Endodermal cell (in vitro differentiated cells): ENCODE measurements at regions not wholly inside any gene's neighbourhood (a gene's known extent, or its start where the extent isn't known, plus 50 kb on each side); places are given as distances from the start of the nearest gene placed in this dataset.

Experiments used
- DNase-seq: peaks from one replicate; pipeline ENCODE4 v3.0.0-alpha.2; 2017
- H3K27ac ChIP-seq: 2 replicates; pipeline ENCODE4 v1.5.1; 2013; ENCODE audit warnings: mild to moderate bottlenecking, low read depth, low read length, moderate library complexity
- H3K27me3 ChIP-seq: 2 replicates; pipeline ENCODE4 v1.6.1; 2013; ENCODE audit warnings: mild to moderate bottlenecking, low read length, moderate library complexity; ENCODE audit not compliant: insufficient read depth, control insufficient read depth, poor library complexity, severe bottlenecking
- H3K36me3 ChIP-seq: 2 replicates; pipeline ENCODE4 v1.7.0; 2013; ENCODE audit warnings: mild to moderate bottlenecking, low read length, moderate library complexity; ENCODE audit not compliant: control insufficient read depth, insufficient read depth
- H3K4me1 ChIP-seq: one replicate; pipeline ENCODE4 v1.7.0; 2013; ENCODE audit warnings: low read length; ENCODE audit not compliant: control insufficient read depth, insufficient read depth
- H3K4me3 ChIP-seq: 2 replicates; pipeline ENCODE4 v1.5.1; 2013; ENCODE audit warnings: mild to moderate bottlenecking, low read length, moderate library complexity
- H3K9ac ChIP-seq: 2 replicates; pipeline ENCODE4 v1.6.1; 2013; ENCODE audit warnings: mild to moderate bottlenecking, low read length, moderate library complexity; ENCODE audit not compliant: poor library complexity, severe bottlenecking; ENCODE audit errors: extremely low read depth
- H3K9me3 ChIP-seq: 2 replicates; pipeline ENCODE4 v1.6.1; 2013; ENCODE audit warnings: mild to moderate bottlenecking, low read length, moderate library complexity; ENCODE audit not compliant: control insufficient read depth
- H3K27ac Mint-ChIP-seq: 2 replicates; pipeline ENCODE4 v1.8.0; 2020; ENCODE audit warnings: mixed read lengths
- H3K27me3 Mint-ChIP-seq: 2 replicates; pipeline ENCODE4 v1.8.0; 2021; ENCODE audit warnings: mild to moderate bottlenecking, mixed read lengths; ENCODE audit not compliant: insufficient read depth
- H3K36me3 Mint-ChIP-seq: 2 replicates; pipeline ENCODE4 v1.8.0; 2020; ENCODE audit warnings: low read depth, mixed read lengths
- H3K4me1 Mint-ChIP-seq: 2 replicates; pipeline ENCODE4 v1.8.0; 2020; ENCODE audit warnings: mixed read lengths
- H3K4me3 Mint-ChIP-seq: 2 replicates; pipeline ENCODE4 v1.8.0; 2020; ENCODE audit warnings: mild to moderate bottlenecking, moderate library complexity, mixed read lengths
- H3K9me3 Mint-ChIP-seq: 2 replicates; pipeline ENCODE4 v1.8.0; 2020; ENCODE audit warnings: mild to moderate bottlenecking, mixed read lengths
- CTCF ChIP-seq: fragments of 200-600 bp; sonication (generic); conservative IDR thresholded peaks from 2 replicates; pipeline ENCODE4 v1.5.0; 2021; ENCODE audit warnings: antibody characterized with exemption, mild to moderate bottlenecking
- WGBS, 2 experiments: methylation state at CpG; one replicate each; pipeline versions ENCODE4 v1.1.5 to v1.1.7; 2013; ENCODE audit warnings: missing lambda C conversion rate in 2 of 2, mixed read lengths in 1 of 2; ENCODE audit not compliant: insufficient coverage in 1 of 2, insufficient read length in 1 of 2; 5-methylcytosine and 5-hydroxymethylcytosine counted together

- Histone ChIP-seq H3K27me3 (no peaks in the 10 kb centered on the region), H3K27ac (no peak overlapping the region), H3K9me3 (no peaks in the 10 kb centered on the region), H3K9ac (no peak overlapping the region), H3K4me1 (no peaks in the 10 kb centered on the region), H3K4me3 (no peak overlapping the region), H3K36me3 (no peaks in the 10 kb centered on the region)
- H3K27me3 Mint-ChIP-seq, result no peaks in the 10 kb centered on the region
- H3K36me3 Mint-ChIP-seq, result no peaks in the 10 kb centered on the region
- WGBS, 2 experiments, result 81 to 90% methylated on average over 3 to 4 of the region's 4 CpGs
- DNase-seq, result no peak
- no peak for TF ChIP-seq CTCF
- no peak overlapping the region for H3K4me3 Mint-ChIP-seq
- H3K27ac Mint-ChIP-seq, result no peak overlapping the region
- no peaks in the 10 kb centered on the region for H3K4me1 Mint-ChIP-seq
- H3K9me3 Mint-ChIP-seq, result peaks cover 48% of the 10 kb centered on the region
Measured at GRCh38 chr17:27226611-27227230, 67.2 kb upstream of the WSB1 start.

- 82 to 94% methylated on average over 6 to 8 of the region's 8 CpGs for WGBS, 2 experiments
- Mint-ChIP-seq H3K9me3 (peaks cover 20% of the 10 kb centered on the region), H3K36me3 (no peaks in the 10 kb centered on the region), H3K4me3 (no peak overlapping the region), H3K27ac (no peak overlapping the region), H3K4me1 (no peaks in the 10 kb centered on the region), H3K27me3 (peaks cover 2% of the 10 kb centered on the region)
- Histone ChIP-seq H3K36me3 (no peaks in the 10 kb centered on the region), H3K27ac (no peak overlapping the region), H3K9ac (no peak overlapping the region), H3K9me3 (no peaks in the 10 kb centered on the region), H3K4me1 (no peaks in the 10 kb centered on the region), H3K27me3 (no peaks in the 10 kb centered on the region), H3K4me3 (no peak overlapping the region)
- TF ChIP-seq CTCF, result no peak
- DNase-seq, result no peak
Measured at GRCh38 chr17:27230996-27231395, 62.9 kb upstream of the WSB1 start.

GRCh38 chr17:27232328-27232727, 61.6 kb upstream of the WSB1 start:
- 60 to 81% methylated on average over 2 to 5 of the region's 5 CpGs for WGBS, 2 experiments
- Mint-ChIP-seq H3K36me3 (no peaks in the 10 kb centered on the region), H3K4me3 (no peak overlapping the region), H3K27ac (no peak overlapping the region), H3K27me3 (peaks cover 2% of the 10 kb centered on the region), H3K4me1 (no peaks in the 10 kb centered on the region), H3K9me3 (peaks cover 14% of the 10 kb centered on the region)
- no peaks in the 10 kb centered on the region for H3K4me1 ChIP-seq
- no peak overlapping the region for H3K9ac ChIP-seq
- no peaks in the 10 kb centered on the region for H3K9me3 ChIP-seq
- H3K27me3 ChIP-seq, result no peaks in the 10 kb centered on the region
- no peak for TF ChIP-seq CTCF
- H3K36me3 ChIP-seq, result no peaks in the 10 kb centered on the region
- no peak overlapping the region for H3K4me3 ChIP-seq
- DNase-seq, result no peak
- no peak overlapping the region for H3K27ac ChIP-seq
